Thyroid gland (tissue), 4 donors: ENCODE measurements at regions not wholly inside any gene's neighbourhood (a gene's known extent, or its start where the extent isn't known, plus 50 kb on each side); places are given as distances from the start of the nearest gene placed in this dataset.

Experiments used
- POLR2A ChIP-seq, 2 donors: fragments of 450-650 bp; IDR thresholded peaks; one replicate each; pipeline ENCODE4 v1.6.1; 2017; ENCODE audit warnings: antibody characterized with exemption in 2 of 2, mild to moderate bottlenecking in 2 of 2, moderate library complexity in 1 of 2
- TF ChIP-seq, protein P1 (sequence below), 6 experiments: fragments of 200-600 bp in 3 of 6; fragments of 450-650 bp in 3 of 6; sonication (generic) in 3 of 6; IDR thresholded peaks; one replicate each; pipeline ENCODE4 v1.5.1; 2016 to 2019; ENCODE audit warnings: antibody characterized with exemption in 6 of 6, mild to moderate bottlenecking in 2 of 6, inconsistent platforms in 1 of 6, moderate library complexity in 1 of 6

DNA sequence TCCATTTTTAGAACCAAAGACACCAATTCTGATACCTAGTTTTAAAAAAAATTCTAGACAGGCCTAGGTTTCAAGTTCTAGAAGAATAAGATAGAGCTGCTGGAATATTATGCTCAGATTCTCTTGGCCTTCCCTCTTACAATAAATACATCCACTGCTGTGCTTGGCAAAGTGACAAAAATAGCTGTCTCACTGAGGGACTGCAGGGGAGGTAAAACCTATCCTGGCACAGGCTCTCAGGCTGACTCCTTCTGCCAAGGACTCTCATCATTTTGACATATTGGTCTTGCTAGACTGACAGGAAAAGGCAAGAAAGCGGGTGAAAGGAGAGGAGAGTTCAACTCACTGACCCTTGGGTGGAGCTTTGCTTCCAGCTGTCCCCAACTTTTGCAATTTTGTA is 197.0 kb upstream of the LHX8 start:
- TF ChIP-seq POLR2A (IDR thresholded peaks at IDR 0.05): no peak
- TF ChIP-seq, protein P1, sequence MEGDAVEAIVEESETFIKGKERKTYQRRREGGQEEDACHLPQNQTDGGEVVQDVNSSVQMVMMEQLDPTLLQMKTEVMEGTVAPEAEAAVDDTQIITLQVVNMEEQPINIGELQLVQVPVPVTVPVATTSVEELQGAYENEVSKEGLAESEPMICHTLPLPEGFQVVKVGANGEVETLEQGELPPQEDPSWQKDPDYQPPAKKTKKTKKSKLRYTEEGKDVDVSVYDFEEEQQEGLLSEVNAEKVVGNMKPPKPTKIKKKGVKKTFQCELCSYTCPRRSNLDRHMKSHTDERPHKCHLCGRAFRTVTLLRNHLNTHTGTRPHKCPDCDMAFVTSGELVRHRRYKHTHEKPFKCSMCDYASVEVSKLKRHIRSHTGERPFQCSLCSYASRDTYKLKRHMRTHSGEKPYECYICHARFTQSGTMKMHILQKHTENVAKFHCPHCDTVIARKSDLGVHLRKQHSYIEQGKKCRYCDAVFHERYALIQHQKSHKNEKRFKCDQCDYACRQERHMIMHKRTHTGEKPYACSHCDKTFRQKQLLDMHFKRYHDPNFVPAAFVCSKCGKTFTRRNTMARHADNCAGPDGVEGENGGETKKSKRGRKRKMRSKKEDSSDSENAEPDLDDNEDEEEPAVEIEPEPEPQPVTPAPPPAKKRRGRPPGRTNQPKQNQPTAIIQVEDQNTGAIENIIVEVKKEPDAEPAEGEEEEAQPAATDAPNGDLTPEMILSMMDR (IDR thresholded peaks at IDR 0.05): no peak
